HEK293T (cell line): ENCODE measurements at regions not wholly inside any gene's neighbourhood (a gene's known extent, or its start where the extent isn't known, plus 50 kb on each side); places are given as distances from the start of the nearest gene placed in this dataset.

Experiments
- ARNT ChIP-seq: fragments of 450-650 bp; IDR thresholded peaks from 2 replicates; pipeline ENCODE4 v1.6.1; 2017; ENCODE audit warnings: mild to moderate bottlenecking
- BHLHE40 ChIP-seq: fragments of 450-650 bp; IDR thresholded peaks from 2 replicates; pipeline ENCODE4 v1.6.1; 2016; ENCODE audit warnings: mild to moderate bottlenecking, moderate library complexity, borderline replicate concordance
- ELF4 ChIP-seq: fragments of 450-650 bp; IDR thresholded peaks from 2 replicates; pipeline ENCODE4 v1.6.1; 2017; ENCODE audit warnings: antibody characterized with exemption
- FOXA1 ChIP-seq: fragments of 450-650 bp; IDR thresholded peaks from 2 replicates; pipeline ENCODE4 v1.6.1; 2016; ENCODE audit warnings: mild to moderate bottlenecking
- FOXK2 ChIP-seq: fragments of 450-650 bp; IDR thresholded peaks from 2 replicates; pipeline ENCODE4 v1.6.1; 2016; ENCODE audit warnings: mild to moderate bottlenecking
- FOXM1 ChIP-seq: fragments of 450-650 bp; IDR thresholded peaks from 2 replicates; pipeline ENCODE4 v1.6.1; 2017; ENCODE audit warnings: mild to moderate bottlenecking, borderline replicate concordance
- LEF1 ChIP-seq: fragments of 450-650 bp; IDR thresholded peaks from 2 replicates; pipeline ENCODE4 v1.6.1; 2017; ENCODE audit warnings: mild to moderate bottlenecking, borderline replicate concordance
- NFRKB ChIP-seq: fragments of 450-650 bp; IDR thresholded peaks from 2 replicates; pipeline ENCODE4 v1.6.1; 2016; ENCODE audit warnings: mild to moderate bottlenecking, moderate library complexity
- SP1 ChIP-seq: fragments of 450-650 bp; IDR thresholded peaks from 2 replicates; pipeline ENCODE4 v1.6.1; 2017
- SUZ12 ChIP-seq: fragments of 450-650 bp; IDR thresholded peaks from 2 replicates; pipeline ENCODE4 v1.6.1; 2016; ENCODE audit warnings: mild to moderate bottlenecking
- TARDBP ChIP-seq: fragments of 450-650 bp; IDR thresholded peaks from 2 replicates; pipeline ENCODE4 v1.6.1; 2016
- ZNF384 ChIP-seq: fragments of 450-650 bp; IDR thresholded peaks from 2 replicates; pipeline ENCODE4 v1.6.1; 2016

DNA sequence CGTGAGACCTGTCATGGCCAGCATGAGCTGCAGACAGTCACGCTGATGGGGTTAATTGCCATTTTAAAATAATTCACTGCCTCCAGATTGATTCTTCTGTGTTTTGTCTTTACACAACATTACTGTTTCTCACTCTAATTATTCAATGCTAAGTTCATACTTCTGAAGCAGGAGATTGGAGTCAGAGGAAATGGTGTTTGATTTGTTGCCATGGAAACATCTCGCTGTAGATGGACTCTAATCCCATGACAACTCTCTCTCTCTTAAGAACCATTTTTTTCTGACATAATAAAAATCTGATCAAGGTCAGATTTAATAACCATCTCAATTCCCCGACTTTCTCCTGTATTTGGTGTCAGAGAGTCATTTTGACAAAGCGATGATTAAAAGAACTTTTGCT is 209.0 kb downstream of the IDS start:
- TF ChIP-seq SUZ12: no peak
- TF ChIP-seq TARDBP: no peak
- TF ChIP-seq ARNT: no peak
- no peak for TF ChIP-seq FOXK2
- TF ChIP-seq FOXM1: no peak
- TF ChIP-seq SP1: no peak
- TF ChIP-seq LEF1: no peak
- TF ChIP-seq ELF4: no peak
- TF ChIP-seq NFRKB: no peak
- no peak for TF ChIP-seq ZNF384
- TF ChIP-seq FOXA1: no peak
- TF ChIP-seq BHLHE40: no peak
